ENCODE measurements at regions not wholly inside any gene's neighbourhood (a gene's known extent, or its start where the extent isn't known, plus 50 kb on each side); places are given as distances from the start of the nearest gene placed in this dataset.

- TF ChIP-seq CTCF (IDR thresholded peaks at IDR 0.05; ENCODE audit: low read length), result no peak
- TF ChIP-seq EZH2 (IDR thresholded peaks at IDR 0.05; ENCODE audit: borderline replicate concordance, low read length), result no peak
Observed at GRCh38 chr17:83194186-83194561, 114.8 kb downstream of the METRNL start.

Data from OCI-LY1 (cell line).